ENCODE measurements at regions not wholly inside any gene's neighbourhood (a gene's known extent, or its start where the extent isn't known, plus 50 kb on each side); places are given as distances from the start of the nearest gene placed in this dataset.

- Histone ChIP-seq H3K36me3 (ENCODE audit: control insufficient read depth, insufficient read depth, low read length) (no peaks in the 10 kb centered on the region), H3K4me1 (ENCODE audit: control insufficient read depth, insufficient read depth, low read length) (0 out of 2 replicates have a peak, but pooled peaks cover 7% of the 10 kb centered on the region), H3K9me3 (ENCODE audit: control insufficient read depth, insufficient read depth, low read depth, low read length) (no peaks in the 10 kb centered on the region), H3K4me3 (ENCODE audit: low read depth, low read length) (no peak overlapping the region), H3K9ac (ENCODE audit: low read length) (no peak overlapping the region), H3K27me3 (ENCODE audit: control insufficient read depth, insufficient read depth, low read length) (no peaks in the 10 kb centered on the region), H3K27ac (ENCODE audit: low read depth, low read length) (no peak overlapping the region)
These were observed 251.8 kb upstream of the BLID start for GRCh38 chr11:122367809-122368231.

GRCh38 chr11:122365610-122366360 is 249.8 kb upstream of the BLID start:
- H3K4me3 ChIP-seq (ENCODE audit: low read depth, low read length): no peak overlapping the region
- peaks cover 5% of the 10 kb centered on the region; the same call in 1 of the 2 replicates for H3K9me3 ChIP-seq (ENCODE audit: control insufficient read depth, insufficient read depth, low read depth, low read length)
- no peaks in the 10 kb centered on the region for H3K36me3 ChIP-seq (ENCODE audit: control insufficient read depth, insufficient read depth, low read length)
- 0 out of 2 replicates have a peak, but pooled peaks cover 7% of the 10 kb centered on the region for H3K4me1 ChIP-seq (ENCODE audit: control insufficient read depth, insufficient read depth, low read length)
- no peak overlapping the region for H3K27ac ChIP-seq (ENCODE audit: low read depth, low read length)
- no peak overlapping the region for H3K9ac ChIP-seq (ENCODE audit: low read length)
- no peaks in the 10 kb centered on the region for H3K27me3 ChIP-seq (ENCODE audit: control insufficient read depth, insufficient read depth, low read length)

- H3K27me3 ChIP-seq (ENCODE audit: control insufficient read depth, insufficient read depth, low read length): no peaks in the 10 kb centered on the region
- no peak overlapping the region for H3K9ac ChIP-seq (ENCODE audit: low read length)
- no peaks in the 10 kb centered on the region for H3K36me3 ChIP-seq (ENCODE audit: control insufficient read depth, insufficient read depth, low read length)
- H3K4me1 ChIP-seq (ENCODE audit: control insufficient read depth, insufficient read depth, low read length): 0 out of 2 replicates have a peak, but pooled peaks cover 7% of the 10 kb centered on the region
- H3K27ac ChIP-seq (ENCODE audit: low read depth, low read length): no peak overlapping the region
- H3K4me3 ChIP-seq (ENCODE audit: low read depth, low read length): no peak overlapping the region
- peaks cover 8% of the 10 kb centered on the region; the same call in 1 of the 2 replicates for H3K9me3 ChIP-seq (ENCODE audit: control insufficient read depth, insufficient read depth, low read depth, low read length)
These were observed 247.3 kb upstream of the BLID start for GRCh38 chr11:122363296-122363695.

- Histone ChIP-seq H3K36me3 (ENCODE audit: control insufficient read depth, insufficient read depth, low read length) (no peaks in the 10 kb centered on the region), H3K27me3 (ENCODE audit: control insufficient read depth, insufficient read depth, low read length) (no peaks in the 10 kb centered on the region), H3K9me3 (ENCODE audit: control insufficient read depth, insufficient read depth, low read depth, low read length) (peaks cover 8% of the 10 kb centered on the region; the same call in 1 of the 2 replicates), H3K4me3 (ENCODE audit: low read depth, low read length) (no peak overlapping the region), H3K27ac (ENCODE audit: low read depth, low read length) (no peak overlapping the region), H3K9ac (ENCODE audit: low read length) (no peak overlapping the region), H3K4me1 (ENCODE audit: control insufficient read depth, insufficient read depth, low read length) (0 out of 2 replicates have a peak, but pooled peaks cover 7% of the 10 kb centered on the region)
These were observed 246.4 kb upstream of the BLID start for GRCh38 chr11:122362381-122362780.

- H3K4me3 ChIP-seq (ENCODE audit: low read depth, low read length): no peak overlapping the region
- peaks cover 8% of the 10 kb centered on the region; the same call in 1 of the 2 replicates for H3K9me3 ChIP-seq (ENCODE audit: control insufficient read depth, insufficient read depth, low read depth, low read length)
- no peaks in the 10 kb centered on the region for H3K36me3 ChIP-seq (ENCODE audit: control insufficient read depth, insufficient read depth, low read length)
- no peak overlapping the region for H3K9ac ChIP-seq (ENCODE audit: low read length)
- no peak overlapping the region for H3K27ac ChIP-seq (ENCODE audit: low read depth, low read length)
- H3K27me3 ChIP-seq (ENCODE audit: control insufficient read depth, insufficient read depth, low read length): no peaks in the 10 kb centered on the region
- no peaks in the 10 kb centered on the region for H3K4me1 ChIP-seq (ENCODE audit: control insufficient read depth, insufficient read depth, low read length)
These were observed 244.9 kb upstream of the BLID start for GRCh38 chr11:122360875-122361274.

DNA sequence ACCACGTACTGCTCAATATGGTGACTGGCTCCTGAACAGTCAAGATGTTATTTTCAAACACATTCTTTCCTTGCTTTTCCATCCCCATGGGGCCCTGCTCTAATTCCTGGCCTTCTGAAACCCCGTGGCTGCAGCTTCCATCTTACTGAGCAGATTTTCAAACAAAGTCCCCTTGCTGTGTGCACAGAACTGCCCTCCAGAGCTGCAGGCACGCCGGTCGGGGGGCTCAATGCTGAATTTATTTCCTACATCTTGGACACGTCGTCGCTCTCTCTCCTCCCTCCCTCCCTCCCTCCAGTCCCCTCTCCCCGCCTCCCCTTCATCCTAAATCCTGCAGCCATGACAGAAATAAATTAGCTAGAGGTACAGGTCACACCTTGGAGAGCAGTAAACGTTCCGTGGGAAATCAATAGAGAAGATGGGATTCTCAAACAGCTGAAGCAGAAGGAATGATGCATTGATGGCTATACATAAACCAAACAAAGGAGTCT is 243.1 kb upstream of the BLID start:
- H3K4me1 ChIP-seq (ENCODE audit: control insufficient read depth, insufficient read depth, low read length): no peaks in the 10 kb centered on the region
- peaks cover 8% of the 10 kb centered on the region; the same call in 1 of the 2 replicates for H3K9me3 ChIP-seq (ENCODE audit: control insufficient read depth, insufficient read depth, low read depth, low read length)
- H3K27ac ChIP-seq (ENCODE audit: low read depth, low read length): no peak overlapping the region
- no peak overlapping the region for H3K4me3 ChIP-seq (ENCODE audit: low read depth, low read length)
- H3K9ac ChIP-seq (ENCODE audit: low read length): no peak overlapping the region
- H3K36me3 ChIP-seq (ENCODE audit: control insufficient read depth, insufficient read depth, low read length): no peaks in the 10 kb centered on the region
- H3K27me3 ChIP-seq (ENCODE audit: control insufficient read depth, insufficient read depth, low read length): no peaks in the 10 kb centered on the region

GRCh38 chr11:122358292-122358691 is 242.3 kb upstream of the BLID start:
- peaks cover 8% of the 10 kb centered on the region; the same call in 1 of the 2 replicates for H3K9me3 ChIP-seq (ENCODE audit: control insufficient read depth, insufficient read depth, low read depth, low read length)
- no peak overlapping the region for H3K4me3 ChIP-seq (ENCODE audit: low read depth, low read length)
- H3K36me3 ChIP-seq (ENCODE audit: control insufficient read depth, insufficient read depth, low read length): no peaks in the 10 kb centered on the region
- H3K27ac ChIP-seq (ENCODE audit: low read depth, low read length): no peak overlapping the region
- no peaks in the 10 kb centered on the region for H3K27me3 ChIP-seq (ENCODE audit: control insufficient read depth, insufficient read depth, low read length)
- H3K4me1 ChIP-seq (ENCODE audit: control insufficient read depth, insufficient read depth, low read length): no peaks in the 10 kb centered on the region
- H3K9ac ChIP-seq (ENCODE audit: low read length): no peak overlapping the region

- Histone ChIP-seq H3K4me1 (ENCODE audit: control insufficient read depth, insufficient read depth, low read length) (no peaks in the 10 kb centered on the region), H3K9ac (ENCODE audit: low read length) (no peak overlapping the region), H3K36me3 (ENCODE audit: control insufficient read depth, insufficient read depth, low read length) (no peaks in the 10 kb centered on the region), H3K4me3 (ENCODE audit: low read depth, low read length) (no peak overlapping the region), H3K27me3 (ENCODE audit: control insufficient read depth, insufficient read depth, low read length) (no peaks in the 10 kb centered on the region), H3K9me3 (ENCODE audit: control insufficient read depth, insufficient read depth, low read depth, low read length) (peaks cover 6% of the 10 kb centered on the region; the same call in 1 of the 2 replicates), H3K27ac (ENCODE audit: low read depth, low read length) (no peak overlapping the region)
These were observed 240.0 kb upstream of the BLID start for GRCh38 chr11:122355968-122356367.

DNA sequence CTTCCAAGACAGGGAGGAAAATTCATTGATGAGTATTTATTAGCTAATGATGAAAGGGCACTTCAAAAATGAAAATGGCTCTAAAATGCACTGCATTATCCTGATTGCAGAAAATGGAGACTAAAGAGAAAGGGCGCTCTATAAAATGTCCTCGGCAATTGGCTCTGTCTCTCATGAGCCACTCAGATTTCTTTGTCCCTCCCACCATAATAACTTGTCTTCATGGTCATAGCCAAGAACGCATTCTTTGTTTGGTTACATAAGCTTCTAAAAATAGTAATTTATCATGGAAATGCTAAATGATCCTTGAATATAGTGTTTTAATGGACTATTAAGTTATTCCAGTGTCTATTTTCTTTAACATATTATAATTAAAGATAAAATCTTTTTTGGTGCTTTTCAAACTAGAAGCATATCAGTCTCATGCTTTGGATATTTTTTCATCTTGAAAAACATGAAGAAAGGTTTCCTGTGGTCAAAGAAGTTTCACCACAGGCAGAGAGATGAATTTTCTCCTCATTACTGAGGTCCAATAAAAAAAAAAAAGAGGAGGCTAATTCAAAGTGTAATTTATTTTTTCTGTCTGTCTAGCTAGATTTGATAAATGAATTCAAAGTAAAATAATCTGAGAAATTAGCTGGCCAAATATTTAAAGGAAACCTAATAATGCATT is 238.1 kb upstream of the BLID start:
- H3K4me3 ChIP-seq (ENCODE audit: low read depth, low read length): no peak overlapping the region
- no peak overlapping the region for H3K27ac ChIP-seq (ENCODE audit: low read depth, low read length)
- H3K4me1 ChIP-seq (ENCODE audit: control insufficient read depth, insufficient read depth, low read length): no peaks in the 10 kb centered on the region
- H3K9me3 ChIP-seq (ENCODE audit: control insufficient read depth, insufficient read depth, low read depth, low read length): 0 out of 2 replicates have a peak, but pooled peaks cover 2% of the 10 kb centered on the region
- no peak overlapping the region for H3K9ac ChIP-seq (ENCODE audit: low read length)
- H3K27me3 ChIP-seq (ENCODE audit: control insufficient read depth, insufficient read depth, low read length): no peaks in the 10 kb centered on the region
- no peaks in the 10 kb centered on the region for H3K36me3 ChIP-seq (ENCODE audit: control insufficient read depth, insufficient read depth, low read length)

DNA sequence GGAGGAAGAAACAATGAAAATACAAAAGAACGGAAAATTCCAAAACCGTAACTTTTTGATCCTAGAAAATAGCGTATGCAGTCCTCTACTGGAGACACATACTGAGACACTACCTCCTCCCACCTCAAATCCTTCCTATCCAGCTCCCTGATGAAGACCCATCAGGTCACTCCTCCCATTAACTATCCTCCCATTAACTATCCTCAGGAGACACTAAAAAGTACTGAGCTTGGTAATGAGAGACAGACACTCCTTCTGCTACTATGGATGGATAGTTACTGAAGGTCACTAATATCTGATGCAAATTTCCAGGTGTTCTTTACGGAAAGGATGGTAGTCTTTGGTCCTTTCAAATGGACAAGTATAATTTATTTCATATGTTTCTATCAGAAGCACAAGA is 237.5 kb upstream of the BLID start:
- Histone ChIP-seq H3K36me3 (ENCODE audit: control insufficient read depth, insufficient read depth, low read length) (no peaks in the 10 kb centered on the region), H3K9ac (ENCODE audit: low read length) (no peak overlapping the region), H3K4me1 (ENCODE audit: control insufficient read depth, insufficient read depth, low read length) (no peaks in the 10 kb centered on the region), H3K4me3 (ENCODE audit: low read depth, low read length) (no peak overlapping the region), H3K27me3 (ENCODE audit: control insufficient read depth, insufficient read depth, low read length) (no peaks in the 10 kb centered on the region), H3K9me3 (ENCODE audit: control insufficient read depth, insufficient read depth, low read depth, low read length) (0 out of 2 replicates have a peak, but pooled peaks cover 2% of the 10 kb centered on the region), H3K27ac (ENCODE audit: low read depth, low read length) (no peak overlapping the region)

Data from HUES6 (cell line).